GM19351 (cell line): ENCODE measurements at regions not wholly inside any gene's neighbourhood (a gene's known extent, or its start where the extent isn't known, plus 50 kb on each side); places are given as distances from the start of the nearest gene placed in this dataset.
"Not testable (repeated sequence)": the region's sequence is repeated elsewhere in the genome, so short reads cannot be mapped to it uniquely, and the experiment has no call there.

Experiments used
- ATAC-seq: cut with Tn5 transposase; IDR thresholded peaks from one replicate; pipeline ENCODE4 v1.9.1; 2021; ENCODE audit warnings: mild to moderate bottlenecking, moderate library complexity; ENCODE audit not compliant: unreplicated experiment

GRCh38 chr5:30401479-30402058 is 791.9 kb upstream of the CDH6 start:
- no peak for ATAC-seq

DNA sequence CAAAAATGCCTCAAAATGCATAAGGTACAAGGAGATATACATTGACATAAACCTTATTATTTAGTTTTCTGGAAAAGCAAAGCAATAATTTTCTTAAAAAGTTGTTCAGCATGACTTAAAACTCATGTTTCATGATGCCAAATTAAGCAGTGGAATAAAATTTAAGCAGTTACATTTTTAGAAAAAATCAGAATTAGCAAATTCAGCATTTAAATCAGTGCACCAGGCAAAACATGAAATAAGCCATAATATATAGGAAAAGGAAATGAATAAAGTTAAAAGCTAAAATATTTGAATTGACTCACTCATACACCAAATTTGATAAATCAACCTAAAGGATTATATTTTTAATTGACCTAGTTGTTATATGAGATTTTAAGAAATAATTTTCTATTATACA is 795.1 kb upstream of the CDH6 start:
- no peak for ATAC-seq

DNA sequence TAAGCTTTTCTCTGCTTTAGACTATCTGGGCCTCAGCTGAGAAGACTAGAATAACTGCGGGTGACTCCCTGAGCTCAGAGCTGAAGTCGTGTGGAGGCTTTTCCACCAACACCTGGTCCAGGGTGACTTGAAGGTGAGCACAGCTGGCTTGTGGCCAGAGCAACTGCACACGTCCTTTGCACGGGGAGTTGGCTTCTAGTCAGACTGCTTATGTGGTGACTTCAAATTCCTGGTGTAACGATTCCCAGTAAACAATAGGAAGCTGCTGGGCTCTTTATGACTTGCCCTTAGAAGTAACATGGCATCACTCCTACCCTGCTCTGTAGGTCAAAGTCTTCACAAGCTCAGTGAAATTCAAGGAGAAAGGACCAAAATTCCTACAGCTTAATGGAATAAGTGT is 800.6 kb upstream of the CDH6 start:
- no peak for ATAC-seq

DNA sequence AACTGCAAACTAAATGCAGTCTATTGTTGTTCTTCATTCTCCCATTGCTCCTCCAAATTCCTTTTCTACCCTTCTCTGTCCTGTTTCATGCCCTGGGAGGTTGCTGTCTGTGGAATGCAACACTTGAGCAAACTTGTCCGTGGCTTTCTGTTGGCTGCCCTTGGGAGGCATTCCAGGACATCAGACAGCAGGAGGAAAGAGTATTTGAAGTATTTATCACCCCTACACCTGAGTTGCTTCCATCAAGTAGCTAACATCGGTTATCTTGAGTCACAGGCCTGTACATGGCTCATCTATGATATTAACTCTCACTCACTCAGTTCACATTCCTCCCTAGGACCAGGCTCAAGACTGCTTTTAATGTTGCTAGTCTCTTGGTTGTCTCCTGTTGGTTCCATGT is 803.4 kb upstream of the CDH6 start:
- ATAC-seq = no peak

DNA sequence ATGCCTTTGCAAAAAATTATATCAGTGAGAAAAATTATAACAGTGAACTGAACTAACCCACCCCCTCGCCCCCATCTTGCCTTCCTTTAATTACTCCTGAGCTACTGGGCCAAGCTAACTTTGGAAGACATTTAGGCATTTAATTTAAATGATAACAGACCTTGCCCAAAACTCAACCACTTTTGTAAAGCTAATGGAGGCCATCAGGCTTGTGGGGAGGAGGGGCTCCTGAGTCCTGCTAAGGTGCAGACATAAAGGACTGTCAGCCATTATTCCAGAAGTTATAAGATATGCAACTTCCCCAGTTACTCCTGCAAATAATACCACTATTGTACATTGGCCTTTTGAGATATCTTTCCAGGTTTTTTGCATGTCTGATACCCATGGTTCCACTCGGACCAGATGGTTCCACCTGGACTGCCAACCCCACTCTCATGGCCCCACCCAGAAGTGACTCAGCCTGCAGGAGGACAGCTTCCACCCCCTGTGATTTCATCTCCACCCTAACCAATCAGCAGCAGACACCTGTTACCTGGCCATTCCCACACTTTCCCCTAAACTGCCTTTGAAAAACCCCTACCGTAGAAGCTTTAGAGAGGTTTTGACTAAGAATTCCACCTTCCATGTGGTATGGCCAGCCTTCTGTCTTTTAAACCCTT is 805.4 kb upstream of the CDH6 start:
- no peak for ATAC-seq

DNA sequence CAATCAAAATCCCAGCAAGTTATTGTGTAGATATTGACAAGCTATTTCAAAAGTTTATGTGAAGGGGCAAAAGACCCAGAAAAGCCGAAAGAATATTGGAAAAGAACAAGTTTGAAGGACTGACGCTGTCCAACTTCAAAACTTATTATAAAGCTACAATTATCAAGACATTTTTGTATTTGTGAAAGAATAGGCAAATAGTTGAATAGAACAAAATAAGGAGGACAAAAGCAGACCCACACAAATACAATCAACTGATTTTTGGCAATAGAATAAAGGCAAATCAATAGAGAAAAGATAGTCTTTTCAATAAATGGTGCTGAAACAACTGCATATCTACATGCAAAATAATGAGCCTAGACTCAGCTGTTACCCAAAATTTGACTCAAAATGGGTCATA is 807.7 kb upstream of the CDH6 start:
- ATAC-seq = no peak

GRCh38 chr5:30384171-30384570 is 809.3 kb upstream of the CDH6 start:
- ATAC-seq = no peak

GRCh38 chr5:30380228-30380627 is 813.3 kb upstream of the CDH6 start:
- no peak for ATAC-seq

DNA sequence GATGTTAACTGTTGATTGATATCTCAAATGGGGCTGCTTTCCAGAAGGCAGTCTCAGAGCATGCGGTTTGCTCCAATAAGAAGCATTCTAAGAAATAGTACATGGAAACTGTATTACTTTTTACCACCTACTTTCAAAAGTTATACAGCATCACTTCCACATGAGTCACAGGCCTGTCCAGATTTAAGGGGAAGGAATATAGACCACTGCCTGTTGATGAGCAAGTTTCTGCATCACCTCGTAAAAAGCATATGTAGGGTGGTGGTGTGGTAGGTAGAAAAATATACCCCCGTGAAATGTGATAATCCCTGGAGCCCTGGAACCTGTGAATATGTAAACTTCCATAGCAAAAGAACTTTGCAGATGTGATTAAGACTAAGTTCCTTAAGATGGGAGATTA is 816.6 kb upstream of the CDH6 start:
- no peak for ATAC-seq

DNA sequence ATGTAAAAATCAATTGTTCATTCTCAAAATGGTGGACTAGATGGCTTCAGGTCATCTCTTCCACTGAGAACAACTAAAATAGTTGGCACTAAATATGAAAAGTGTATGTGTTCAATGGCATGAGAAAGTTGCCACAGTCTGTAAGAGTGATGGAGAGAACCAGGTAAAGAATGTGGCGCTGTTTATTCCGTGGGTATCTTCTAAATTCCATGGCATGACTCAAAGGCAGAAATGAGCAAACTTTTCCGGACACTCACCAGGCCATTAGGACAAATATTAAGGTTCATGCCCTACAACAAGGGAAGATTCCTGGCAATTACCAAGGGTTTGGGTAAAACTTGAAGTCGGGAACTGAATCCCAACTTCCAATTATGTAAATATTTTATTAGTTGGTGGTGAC is 825.4 kb upstream of the CDH6 start:
- no peak for ATAC-seq

DNA sequence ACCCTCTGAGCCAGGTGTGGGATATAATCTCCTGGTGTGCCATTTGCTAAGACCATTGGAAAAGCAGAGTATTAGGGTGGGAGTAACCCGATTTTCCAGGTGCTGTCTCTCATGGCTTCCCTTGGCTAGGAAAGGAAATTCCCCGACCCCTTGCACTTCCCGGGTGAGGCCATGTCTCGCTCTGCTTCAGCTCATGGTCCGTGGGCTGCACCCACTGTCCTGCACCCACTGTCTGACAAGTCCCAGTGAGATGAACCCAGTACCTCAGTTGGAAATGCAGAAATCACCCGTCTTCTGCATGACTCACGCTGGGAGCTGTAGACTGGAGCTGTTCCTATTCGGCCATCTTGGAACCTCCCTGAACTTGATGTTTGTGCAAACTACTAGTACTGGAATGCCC is 828.5 kb upstream of the CDH6 start:
- not testable (repeated sequence) for ATAC-seq

DNA sequence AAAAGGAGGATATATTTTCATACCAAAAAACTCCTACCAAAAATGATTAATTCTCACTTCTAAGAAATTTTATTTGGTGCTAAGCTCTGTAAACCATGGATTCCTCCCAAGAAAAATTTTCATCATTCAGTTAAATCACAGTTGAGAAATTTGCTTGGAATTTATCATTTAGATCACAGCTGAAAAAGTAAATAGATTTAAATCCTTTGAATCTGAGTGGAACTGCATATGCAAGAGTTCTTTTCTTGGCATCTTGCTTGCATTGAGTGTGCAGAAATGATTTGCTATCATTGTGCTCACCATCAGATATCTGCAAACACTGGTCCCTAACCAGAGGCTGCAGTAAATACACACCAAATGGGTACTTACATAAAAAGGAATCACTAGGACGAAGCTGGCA is 836.1 kb upstream of the CDH6 start:
- ATAC-seq = no peak

DNA sequence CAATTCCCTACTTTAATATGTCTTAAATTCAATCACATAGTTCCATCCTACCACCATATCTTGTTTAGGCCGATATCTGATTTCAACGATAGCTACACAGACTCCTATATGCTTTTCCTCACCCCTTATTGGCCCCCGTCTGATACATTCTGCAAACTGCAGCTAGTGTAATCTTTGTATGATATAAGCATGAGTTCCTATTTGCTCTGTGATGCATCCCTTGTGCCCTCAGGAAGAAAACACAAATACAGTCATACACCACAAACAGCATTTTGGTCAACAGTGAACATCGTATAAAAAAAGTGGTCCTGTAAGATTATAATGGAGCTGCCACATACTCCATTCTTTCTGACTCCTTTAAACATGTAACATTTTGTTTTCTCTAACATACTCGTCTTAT is 837.8 kb upstream of the CDH6 start:
- no peak for ATAC-seq

DNA sequence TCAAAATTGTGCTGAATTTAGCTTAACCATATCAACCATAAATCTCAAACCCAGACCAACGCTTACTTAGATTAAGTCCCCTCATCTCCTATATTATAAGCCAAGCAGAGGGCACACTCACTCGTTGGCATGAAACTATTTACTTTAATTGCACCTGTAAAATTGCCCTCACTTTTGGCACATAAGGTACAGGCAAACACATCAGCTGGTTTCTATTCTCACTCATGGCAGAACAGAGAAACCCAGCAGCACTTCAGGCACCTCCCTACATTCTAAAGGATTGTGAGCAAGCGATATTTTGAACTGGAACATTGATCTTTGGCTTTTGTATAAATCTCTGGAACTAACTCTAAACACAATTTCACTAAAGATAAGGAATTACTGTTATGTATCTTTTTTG is 845.6 kb upstream of the CDH6 start:
- no peak for ATAC-seq

- ATAC-seq = not testable (repeated sequence)
These were observed 847.7 kb upstream of the CDH6 start for GRCh38 chr5:30345539-30346345.

DNA sequence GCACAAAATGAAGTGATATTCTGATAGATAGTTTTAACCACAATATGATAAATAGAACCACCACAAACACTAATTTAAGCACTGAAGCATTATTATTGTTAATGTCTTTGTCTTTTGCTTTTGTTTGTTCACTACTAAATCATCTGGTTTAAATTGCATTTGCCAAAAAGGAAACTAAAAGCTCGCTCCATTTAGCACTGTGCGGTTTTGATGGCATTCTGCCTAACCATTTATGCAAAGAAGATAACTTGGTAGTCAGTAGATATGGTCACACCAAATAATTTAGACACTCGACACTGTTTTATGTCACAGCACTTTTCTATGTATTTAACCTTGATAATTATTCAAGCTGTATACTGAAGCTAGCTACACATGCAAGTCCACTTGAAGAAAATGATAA is 849.8 kb upstream of the CDH6 start:
- ATAC-seq = no peak

DNA sequence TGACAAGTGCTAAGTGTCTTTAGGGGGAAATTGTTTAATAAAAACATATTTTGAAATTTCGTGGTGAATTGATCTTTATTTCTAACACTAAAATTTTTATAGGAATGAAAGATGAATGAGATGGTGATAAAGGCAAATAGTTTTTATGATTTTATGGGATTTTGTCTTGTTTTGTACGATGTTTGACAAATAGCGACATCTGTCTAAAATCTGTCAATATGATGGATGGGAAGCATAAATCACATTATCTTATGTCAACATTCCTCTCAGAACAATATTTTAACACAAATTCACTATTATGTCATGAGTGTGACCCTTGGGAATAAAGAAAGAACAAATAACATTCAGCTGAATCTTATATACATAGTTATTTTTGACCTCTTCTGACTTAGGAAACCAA is 852.0 kb upstream of the CDH6 start:
- ATAC-seq = no peak

DNA sequence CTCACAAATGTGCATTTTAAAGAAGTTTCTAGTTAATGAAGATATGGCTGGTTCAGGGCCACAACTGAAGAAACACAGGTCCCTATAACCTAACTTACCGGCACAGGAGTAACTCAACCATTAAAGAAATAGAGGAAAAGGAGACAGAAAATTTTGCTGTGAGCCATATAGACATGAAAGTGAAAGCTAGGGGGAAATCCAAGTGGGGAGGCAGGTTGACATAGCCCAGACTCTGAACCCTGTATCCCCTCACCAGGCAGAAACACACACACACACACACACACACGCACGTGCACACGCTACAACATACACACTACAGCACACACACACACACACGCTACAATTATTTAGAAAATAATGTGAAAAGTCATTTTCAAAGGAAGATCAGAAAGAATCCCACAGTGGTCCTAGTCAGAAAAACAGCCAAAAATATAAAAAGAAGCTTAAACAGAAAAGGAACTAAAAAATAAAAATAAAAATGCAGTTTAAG is 856.4 kb upstream of the CDH6 start:
- no peak for ATAC-seq

DNA sequence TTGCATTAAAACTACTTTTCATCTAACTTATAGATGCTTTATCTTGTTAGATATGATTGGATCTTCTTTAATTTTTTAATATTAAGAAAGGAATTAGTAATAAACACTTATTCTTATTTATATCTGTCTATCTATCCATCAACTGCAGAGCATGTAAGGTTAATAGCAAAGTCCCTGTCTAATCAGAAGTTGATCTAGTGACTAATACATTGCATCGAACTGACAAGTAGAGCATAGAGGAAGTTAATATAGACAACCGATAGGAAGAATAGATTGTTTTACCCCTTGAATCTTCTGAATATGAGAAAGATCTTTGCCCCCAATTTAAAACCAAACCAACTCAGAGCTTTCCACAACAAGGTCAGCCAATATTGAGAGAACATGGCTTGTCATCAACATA is 862.0 kb upstream of the CDH6 start:
- no peak for ATAC-seq

DNA sequence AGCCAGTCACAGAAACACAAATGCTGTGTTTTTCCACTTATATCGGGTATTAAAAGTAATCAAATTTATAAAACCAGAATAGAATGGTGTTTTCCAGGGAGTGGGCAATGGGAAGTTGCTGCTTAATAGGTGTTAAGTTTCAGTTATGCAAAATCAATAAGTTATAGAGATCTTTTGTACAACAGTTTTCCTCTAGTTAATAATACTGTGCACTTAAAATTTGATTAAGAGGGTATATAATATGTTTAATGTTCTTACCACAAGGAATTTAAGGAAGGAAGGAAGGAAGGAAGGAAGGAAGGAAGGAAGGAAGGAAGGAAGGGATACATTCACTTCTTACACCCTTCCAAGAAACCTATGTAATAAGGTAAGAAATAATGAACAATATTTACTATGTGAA is 867.7 kb upstream of the CDH6 start:
- no peak for ATAC-seq

DNA sequence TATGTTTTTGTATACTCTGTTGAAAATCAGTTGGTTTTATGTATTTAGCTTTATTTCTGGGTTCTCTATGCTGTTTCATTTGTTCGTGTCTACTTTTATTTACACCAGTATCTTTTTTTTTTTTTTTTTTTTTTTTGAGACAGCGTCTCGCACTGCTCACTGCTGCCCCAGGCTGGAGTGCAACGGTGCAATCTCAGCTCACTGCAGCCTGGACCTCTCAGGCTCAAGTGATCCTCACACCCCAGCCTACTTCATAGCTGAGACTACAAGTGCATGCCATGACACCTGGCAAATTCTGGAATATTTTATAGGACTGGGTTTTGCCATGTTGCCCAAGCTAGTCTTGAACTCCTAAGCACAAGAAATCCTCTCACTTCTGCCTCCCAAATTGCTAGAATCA is 869.4 kb upstream of the CDH6 start:
- ATAC-seq = no peak

GRCh38 chr5:30287890-30288289 is 905.6 kb upstream of the CDH6 start:
- ATAC-seq = no peak
